GM19023 (cell line): ENCODE measurements at regions not wholly inside any gene's neighbourhood (a gene's known extent, or its start where the extent isn't known, plus 50 kb on each side); places are given as distances from the start of the nearest gene placed in this dataset.
A peak's percentile ranks its signal among the peaks of the same experiment; 100 is the strongest.

Source experiments
- ATAC-seq: cut with Tn5 transposase; IDR thresholded peaks from one replicate; pipeline ENCODE4 v1.9.1; 2021; ENCODE audit warnings: mild to moderate bottlenecking, moderate library complexity; ENCODE audit not compliant: unreplicated experiment

GRCh38 chr2:111698743-111699554 lies 185.0 kb downstream of the ANAPC1 start:
- ATAC-seq, result no peak

- no peak for ATAC-seq
Measured at GRCh38 chr2:111701266-111701665, 182.7 kb downstream of the ANAPC1 start.

- ATAC-seq, result no peak
Measured at GRCh38 chr2:111701798-111702118, 182.2 kb downstream of the ANAPC1 start.

GRCh38 chr2:111702119-111702803 lies 181.7 kb downstream of the ANAPC1 start:
- ATAC-seq, result no peak

GRCh38 chr2:111702804-111703196 lies 181.2 kb downstream of the ANAPC1 start:
- ATAC-seq, result no peak

- ATAC-seq, result no peak
Measured at GRCh38 chr2:111703759-111704158, 180.2 kb downstream of the ANAPC1 start.

GRCh38 chr2:111704246-111704645 lies 179.7 kb downstream of the ANAPC1 start:
- no peak for ATAC-seq

- peak; percentile 31 for ATAC-seq
Measured at GRCh38 chr2:111705239-111705638, 178.8 kb downstream of the ANAPC1 start.

GRCh38 chr2:111705711-111706336 lies 178.2 kb downstream of the ANAPC1 start:
- peak; percentile 92 for ATAC-seq

- ATAC-seq, result peak; percentile 5
Measured at GRCh38 chr2:111706481-111707001, 177.5 kb downstream of the ANAPC1 start.

- no peak for ATAC-seq
Measured at GRCh38 chr2:111707700-111708099, 176.3 kb downstream of the ANAPC1 start.

GRCh38 chr2:111708476-111709180 lies 175.4 kb downstream of the ANAPC1 start:
- ATAC-seq, result no peak

GRCh38 chr2:111709321-111709720 lies 174.7 kb downstream of the ANAPC1 start:
- no peak for ATAC-seq

GRCh38 chr2:111710085-111710484 lies 173.9 kb downstream of the ANAPC1 start:
- no peak for ATAC-seq

GRCh38 chr2:111710613-111711012 lies 173.4 kb downstream of the ANAPC1 start:
- no peak for ATAC-seq

GRCh38 chr2:111711270-111711669 lies 172.7 kb downstream of the ANAPC1 start:
- no peak for ATAC-seq

- ATAC-seq, result no peak
Measured at GRCh38 chr2:111712361-111712760, 171.6 kb downstream of the ANAPC1 start.

GRCh38 chr2:111712940-111713515 lies 171.0 kb downstream of the ANAPC1 start:
- ATAC-seq, result no peak

- ATAC-seq, result no peak
Measured at GRCh38 chr2:111715987-111716904, 167.7 kb downstream of the ANAPC1 start.
